Central memory CD4-positive, alpha-beta T cell (primary cell): ENCODE measurements at regions not wholly inside any gene's neighbourhood (a gene's known extent, or its start where the extent isn't known, plus 50 kb on each side); places are given as distances from the start of the nearest gene placed in this dataset.
A peak's percentile ranks its signal among the peaks of the same experiment; 100 is the strongest.

Experiments
- DNase-seq: peaks from one replicate; pipeline ENCODE4 v3.0.0; 2022

DNA sequence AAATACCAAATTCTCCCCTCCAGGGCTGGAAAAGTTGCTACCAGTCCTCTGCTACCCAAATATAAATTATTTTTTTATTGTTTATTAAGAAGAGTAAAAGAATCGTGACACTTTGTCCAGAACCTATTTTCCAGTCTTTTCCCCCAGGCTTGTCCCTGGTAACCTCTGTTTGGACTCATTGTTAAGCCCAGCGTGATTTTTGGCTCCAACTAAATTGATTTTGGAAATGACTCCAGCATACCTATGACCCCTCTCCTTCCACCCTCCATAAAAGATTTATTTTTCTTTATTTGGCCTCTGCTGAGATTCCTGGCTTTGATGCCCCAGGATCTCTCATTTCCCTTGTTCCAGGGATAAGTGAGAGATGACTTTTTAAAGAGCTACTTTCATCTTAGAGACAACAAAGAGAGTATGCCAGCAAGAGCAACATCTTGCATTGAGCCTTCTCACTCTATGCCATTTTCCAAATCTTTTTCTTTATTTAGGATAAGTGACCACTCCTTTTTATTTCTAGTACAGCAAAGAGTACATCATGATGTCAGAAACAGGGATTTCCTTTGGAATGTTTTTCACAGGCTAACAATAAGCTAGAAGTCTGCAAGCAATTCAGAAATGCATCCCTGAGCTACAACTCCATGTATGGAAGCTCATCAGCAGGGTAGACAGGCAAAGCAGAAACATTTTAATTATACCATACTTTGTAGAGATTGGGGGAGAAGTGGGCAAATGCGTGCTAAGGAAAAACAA is 75.8 kb downstream of the DAD1 start:
- DNase-seq: no peak

DNA sequence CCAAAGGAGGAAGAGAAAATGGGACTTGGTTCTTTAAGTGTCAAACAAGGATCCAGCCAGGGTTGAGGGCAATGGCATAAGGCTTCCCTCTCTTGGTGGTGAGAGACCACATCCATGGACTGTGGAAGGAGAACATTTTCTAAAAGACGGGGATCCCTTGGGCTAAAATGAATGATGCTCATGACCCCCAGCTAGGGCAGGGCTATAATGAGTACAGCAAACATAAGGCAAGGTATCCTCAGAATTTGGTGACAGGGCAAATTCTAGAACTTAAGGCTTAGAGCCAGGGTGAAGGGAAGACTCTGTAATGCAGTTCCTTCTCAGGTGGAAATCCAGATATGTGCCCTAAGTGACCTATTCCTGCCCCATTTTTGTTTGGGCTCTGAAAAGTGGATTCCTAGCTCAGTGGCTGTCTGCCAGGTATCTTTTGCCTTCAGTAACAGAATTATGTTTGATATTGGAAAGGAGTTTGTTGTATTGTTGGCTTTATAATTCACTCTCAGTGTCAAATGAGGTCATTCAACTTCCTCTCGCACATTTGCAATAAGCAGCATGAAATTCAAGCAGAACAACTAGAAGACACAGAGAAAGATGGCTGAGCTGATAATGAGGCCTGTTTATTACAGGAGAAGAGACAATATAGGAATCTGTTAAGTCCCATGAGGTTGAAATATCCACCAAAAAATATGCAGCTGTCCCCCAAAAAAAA is 76.8 kb downstream of the DAD1 start:
- no peak for DNase-seq

DNA sequence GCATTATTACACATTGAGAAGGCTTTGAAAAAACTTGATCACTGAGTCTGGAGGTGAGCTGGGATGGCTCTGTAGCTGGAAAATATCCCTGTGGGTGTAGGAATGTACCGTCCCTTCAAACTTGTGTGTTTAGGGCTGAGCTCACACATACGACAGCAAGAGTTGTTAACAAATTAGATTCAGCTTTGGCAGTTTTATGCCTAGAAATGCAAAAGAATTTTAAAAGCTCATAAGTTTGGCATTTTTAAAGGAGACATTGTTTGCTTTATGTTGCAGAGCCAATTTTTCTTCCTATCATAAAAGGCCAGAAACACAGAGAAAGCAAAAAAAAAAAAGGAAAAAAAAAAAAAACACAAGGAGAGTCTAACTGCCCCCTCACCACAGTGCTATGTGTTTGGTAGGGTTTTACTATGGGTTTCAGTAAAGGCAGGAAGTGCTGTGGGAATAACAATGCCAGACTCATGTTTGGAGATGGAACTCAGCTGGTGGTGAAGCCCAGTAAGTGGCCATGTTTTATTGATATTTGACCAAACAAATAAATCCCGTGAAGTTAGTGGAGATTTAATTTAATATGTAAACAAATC is 78.4 kb downstream of the DAD1 start:
- DNase-seq: no peak

GRCh38 chr14:22509751-22510300 is 79.2 kb downstream of the DAD1 start:
- DNase-seq: peak; percentile 57

DNA sequence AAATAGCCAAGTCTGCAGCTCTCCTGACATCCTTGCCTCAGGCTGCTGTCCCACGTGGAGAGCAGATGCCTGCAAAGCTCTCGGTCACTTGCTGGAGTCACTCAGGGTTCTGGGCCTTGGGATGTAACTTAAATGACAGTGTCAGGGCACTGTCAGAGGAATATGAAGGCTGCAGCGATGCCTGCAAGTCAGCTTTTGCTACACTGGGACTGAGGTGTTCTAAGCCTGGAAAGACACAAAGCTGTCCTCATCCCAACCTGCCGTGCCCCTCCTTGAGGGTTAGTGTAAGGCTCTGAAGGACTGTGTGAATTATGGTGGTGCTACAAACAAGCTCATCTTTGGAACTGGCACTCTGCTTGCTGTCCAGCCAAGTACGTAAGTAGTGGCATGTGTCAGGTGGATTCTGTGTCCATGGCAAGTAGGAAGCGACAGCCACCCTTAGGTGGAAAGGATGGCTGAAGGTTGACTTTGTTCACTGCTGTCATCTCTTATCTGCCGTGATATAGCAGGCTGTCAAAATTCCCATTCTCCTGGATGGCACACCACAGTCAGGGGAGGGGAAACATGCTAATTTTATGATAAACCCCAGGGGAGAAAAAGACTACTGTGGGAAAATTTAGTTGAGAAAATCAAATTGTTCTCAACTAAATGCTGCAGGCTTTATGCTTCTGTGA is 79.9 kb downstream of the DAD1 start:
- no peak for DNase-seq

GRCh38 chr14:22508662-22509035 is 80.4 kb downstream of the DAD1 start:
- no peak for DNase-seq

GRCh38 chr14:22508150-22508457 is 80.9 kb downstream of the DAD1 start:
- no peak for DNase-seq

- peak; percentile 52 for DNase-seq
Measured at GRCh38 chr14:22506778-22507351, 82.2 kb downstream of the DAD1 start.

DNA sequence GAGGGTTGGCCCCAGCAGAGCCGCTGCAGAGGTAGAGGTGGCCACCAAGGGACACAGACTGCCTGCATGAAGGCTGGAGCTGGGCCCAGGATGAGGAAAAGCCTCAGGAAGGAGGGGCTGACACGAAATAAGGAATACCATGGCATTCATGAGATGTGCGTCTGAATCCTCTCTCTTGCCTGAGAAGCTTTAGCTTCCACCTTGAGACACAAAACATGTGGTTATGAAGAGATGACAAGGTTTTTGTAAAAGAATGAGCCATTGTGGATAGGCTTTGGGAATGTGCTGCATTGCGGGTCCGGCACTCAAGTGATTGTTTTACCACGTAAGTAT is 82.7 kb downstream of the DAD1 start:
- DNase-seq: no peak

DNA sequence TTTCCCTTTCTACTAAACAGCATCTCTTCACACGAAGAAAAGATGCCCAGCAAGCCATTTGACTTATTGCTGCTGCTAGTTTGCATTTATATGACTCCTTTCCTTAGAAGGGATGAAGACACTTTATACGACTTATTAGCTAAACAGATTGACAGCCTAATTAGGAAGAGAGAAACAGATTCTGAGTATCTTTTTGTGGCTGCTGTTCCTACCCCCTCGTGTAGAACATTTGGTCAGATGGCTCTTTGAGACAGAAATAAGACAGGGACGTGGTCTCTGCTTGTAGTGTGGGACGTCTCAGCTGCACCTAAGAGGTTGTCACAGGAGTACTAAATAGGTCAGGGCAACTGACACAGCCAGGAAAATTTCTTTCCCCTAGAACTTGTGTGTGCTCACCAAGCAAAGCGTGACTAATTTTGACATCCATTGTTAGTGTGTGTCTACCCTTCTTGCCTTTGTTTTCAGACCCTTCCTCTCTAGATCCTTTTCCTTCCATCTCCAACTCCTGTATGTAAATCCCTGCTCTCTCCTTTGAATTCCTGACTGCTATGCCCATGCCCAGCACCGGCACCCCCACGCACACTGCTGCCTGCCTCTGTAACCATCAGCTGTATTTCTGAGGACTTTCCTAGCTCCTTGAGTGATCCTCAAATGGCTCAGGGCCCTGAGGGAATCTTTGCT is 83.2 kb downstream of the DAD1 start:
- peak; percentile 29 for DNase-seq

DNA sequence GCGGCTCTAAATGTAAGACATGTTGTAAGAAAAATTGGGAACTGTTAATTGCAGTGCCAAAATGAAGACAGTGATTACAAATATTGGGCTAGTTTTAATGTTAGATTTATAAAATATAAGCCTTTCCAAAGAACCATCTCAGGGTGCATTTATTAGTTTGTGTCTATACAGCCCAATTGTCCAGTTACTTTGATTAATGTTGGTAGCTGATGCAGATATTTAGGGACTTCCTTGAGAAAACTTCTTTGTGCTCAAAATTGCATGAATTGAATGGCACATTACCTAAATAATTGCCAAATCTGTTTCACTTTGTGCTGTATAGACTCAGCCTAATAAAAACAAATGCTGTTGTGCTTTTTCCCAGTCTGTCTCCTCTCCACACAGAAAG is 83.7 kb downstream of the DAD1 start:
- no peak for DNase-seq

- no peak for DNase-seq
Measured at GRCh38 chr14:22502551-22502950, 86.5 kb downstream of the DAD1 start.

DNA sequence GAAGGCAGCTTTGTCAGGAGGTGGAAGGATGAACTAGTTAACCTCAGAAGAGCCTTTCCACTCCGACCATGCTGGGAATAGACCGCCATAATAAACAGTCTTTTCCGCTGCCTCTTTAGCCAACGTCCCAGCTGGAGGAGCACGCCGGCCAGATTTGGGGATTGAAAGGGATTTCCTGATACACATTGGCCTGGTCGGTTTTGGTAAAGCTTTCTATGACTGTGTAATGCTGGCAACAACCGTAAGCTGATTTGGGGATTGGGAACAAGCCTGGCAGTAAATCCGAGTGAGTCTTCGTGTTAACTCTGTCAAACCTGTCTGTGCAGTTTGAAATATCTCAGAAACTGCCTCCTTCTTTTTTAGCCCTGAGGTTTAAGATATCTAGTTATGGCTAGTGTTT is 87.0 kb downstream of the DAD1 start:
- DNase-seq: no peak

DNA sequence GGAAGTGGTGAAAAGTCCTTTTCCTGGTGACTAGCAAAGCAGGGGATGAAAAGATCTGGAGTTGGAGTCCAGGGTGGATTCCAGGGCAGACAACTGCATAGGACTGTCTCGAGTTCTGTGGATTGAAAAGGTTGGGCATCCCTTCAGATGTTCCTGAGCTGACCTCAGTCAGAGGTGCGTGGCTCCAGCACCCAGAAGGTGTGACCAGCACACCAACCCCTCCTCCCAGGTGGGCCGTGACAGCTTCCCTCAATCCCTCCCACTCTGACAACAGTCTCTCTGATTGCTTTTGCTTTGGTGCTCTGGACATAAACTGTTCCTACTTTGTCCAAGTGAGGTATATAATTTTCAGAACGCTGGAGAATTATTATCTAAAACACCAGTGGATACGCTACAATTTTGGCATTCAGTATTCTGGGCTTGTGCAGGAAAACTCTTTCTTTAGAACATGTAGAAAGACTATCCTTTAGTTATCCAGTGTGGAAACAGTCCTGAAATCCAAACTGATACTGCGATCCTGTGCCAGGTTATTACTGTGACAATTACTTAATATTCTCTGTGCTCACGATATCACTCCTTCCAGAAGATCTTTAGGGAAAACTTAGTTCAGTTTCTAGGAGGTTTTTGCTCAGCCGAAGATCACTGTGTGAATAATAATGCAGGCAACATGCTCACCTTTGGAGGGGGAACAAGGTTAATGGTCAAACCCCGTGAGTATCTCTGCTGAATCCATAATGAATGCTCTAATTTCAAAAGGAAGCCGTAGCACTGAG is 87.9 kb downstream of the DAD1 start:
- no peak for DNase-seq

GRCh38 chr14:22500525-22500924 is 88.5 kb downstream of the DAD1 start:
- no peak for DNase-seq

- DNase-seq: no peak
Measured at GRCh38 chr14:22497671-22498093, 91.3 kb downstream of the DAD1 start.

GRCh38 chr14:22497144-22497423 is 91.9 kb downstream of the DAD1 start:
- no peak for DNase-seq

DNA sequence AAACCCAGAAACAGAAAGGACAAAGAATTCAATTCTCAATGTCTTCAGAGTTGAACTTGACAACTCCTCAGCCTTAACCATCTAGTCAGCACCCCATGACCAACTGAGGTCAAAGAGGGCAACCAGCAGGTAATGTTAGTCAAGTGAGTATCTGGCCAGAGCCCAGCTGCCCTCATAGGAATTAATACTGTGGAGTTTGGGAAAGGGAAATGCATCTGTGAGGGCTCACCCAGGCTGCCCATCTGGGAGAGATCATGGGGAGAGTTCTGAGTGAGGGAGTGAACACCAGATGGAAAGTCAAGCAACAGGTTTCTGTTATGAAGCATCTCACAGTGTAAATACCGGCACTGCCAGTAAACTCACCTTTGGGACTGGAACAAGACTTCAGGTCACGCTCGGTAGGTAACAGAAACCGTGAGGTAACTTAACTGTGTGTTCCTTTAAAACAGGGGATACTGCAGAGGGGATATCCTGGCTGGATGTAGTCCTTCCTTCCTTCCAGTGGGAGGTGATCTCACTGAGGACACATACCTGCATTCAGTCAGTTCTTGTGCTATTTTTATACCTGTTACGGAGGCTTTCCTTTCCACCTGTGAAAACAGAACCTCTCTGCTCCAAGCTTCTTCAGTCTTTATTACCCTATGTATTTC is 94.4 kb downstream of the DAD1 start:
- DNase-seq: no peak

DNA sequence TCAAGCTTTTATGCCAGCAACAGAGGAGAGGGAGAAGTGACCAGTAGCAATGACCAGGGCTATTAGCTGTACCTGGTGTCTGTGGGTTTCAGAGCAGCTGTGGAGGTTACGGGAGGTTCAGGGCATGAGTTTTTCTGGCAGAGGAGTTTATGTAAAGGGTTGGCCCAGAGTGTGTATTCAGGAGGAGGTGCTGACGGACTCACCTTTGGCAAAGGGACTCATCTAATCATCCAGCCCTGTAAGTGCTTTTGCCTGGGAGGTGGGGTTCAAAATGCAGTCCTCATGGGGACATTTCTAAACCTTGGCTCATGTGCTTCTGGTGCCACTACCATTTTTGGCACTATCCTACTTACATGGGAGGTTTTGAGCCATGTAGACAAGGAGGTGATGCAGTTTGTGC is 95.3 kb downstream of the DAD1 start:
- DNase-seq: no peak

GRCh38 chr14:22492622-22493542 is 96.1 kb downstream of the DAD1 start:
- DNase-seq: no peak
